MM.1S (cell line): ENCODE measurements at regions not wholly inside any gene's neighbourhood (a gene's known extent, or its start where the extent isn't known, plus 50 kb on each side); places are given as distances from the start of the nearest gene placed in this dataset.

ENCODE experiments used
- EZH2 ChIP-seq: fragments of 300-600 bp; sonication (generic); optimal IDR thresholded peaks from 2 replicates; pipeline ENCODE3; 2017; ENCODE audit warnings: low read depth, mild to moderate bottlenecking, antibody characterized with exemption, low read length, mixed read lengths
- TF ChIP-seq, protein P1 (sequence below): fragments of 300-600 bp; sonication (generic); IDR thresholded peaks from 2 replicates; pipeline ENCODE4 v1.5.1; 2016; ENCODE audit warnings: antibody characterized with exemption, low read length, mixed read lengths

DNA sequence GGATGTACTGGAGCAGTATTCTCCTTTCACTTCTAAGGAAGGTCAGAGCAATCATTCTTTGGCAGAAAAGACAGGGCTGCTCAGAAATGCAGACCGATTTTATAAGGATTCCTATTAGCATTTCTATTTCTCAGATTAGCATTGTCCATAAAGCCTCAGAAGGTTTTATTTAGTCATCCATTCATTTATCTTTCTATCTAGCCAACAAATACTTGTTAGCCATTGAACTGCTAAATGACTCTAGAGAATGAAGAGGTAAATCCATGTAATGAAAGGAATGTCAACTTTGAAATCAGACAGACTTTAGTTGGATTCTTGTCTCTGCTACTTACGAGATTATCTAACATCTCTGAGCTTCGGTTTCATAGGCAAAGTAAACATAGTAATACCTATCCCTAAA, 165.2 kb downstream of the SLC25A46 start:
- TF ChIP-seq, protein P1, sequence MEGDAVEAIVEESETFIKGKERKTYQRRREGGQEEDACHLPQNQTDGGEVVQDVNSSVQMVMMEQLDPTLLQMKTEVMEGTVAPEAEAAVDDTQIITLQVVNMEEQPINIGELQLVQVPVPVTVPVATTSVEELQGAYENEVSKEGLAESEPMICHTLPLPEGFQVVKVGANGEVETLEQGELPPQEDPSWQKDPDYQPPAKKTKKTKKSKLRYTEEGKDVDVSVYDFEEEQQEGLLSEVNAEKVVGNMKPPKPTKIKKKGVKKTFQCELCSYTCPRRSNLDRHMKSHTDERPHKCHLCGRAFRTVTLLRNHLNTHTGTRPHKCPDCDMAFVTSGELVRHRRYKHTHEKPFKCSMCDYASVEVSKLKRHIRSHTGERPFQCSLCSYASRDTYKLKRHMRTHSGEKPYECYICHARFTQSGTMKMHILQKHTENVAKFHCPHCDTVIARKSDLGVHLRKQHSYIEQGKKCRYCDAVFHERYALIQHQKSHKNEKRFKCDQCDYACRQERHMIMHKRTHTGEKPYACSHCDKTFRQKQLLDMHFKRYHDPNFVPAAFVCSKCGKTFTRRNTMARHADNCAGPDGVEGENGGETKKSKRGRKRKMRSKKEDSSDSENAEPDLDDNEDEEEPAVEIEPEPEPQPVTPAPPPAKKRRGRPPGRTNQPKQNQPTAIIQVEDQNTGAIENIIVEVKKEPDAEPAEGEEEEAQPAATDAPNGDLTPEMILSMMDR = no peak
- TF ChIP-seq EZH2 = no peak
